Neural progenitor cell (in vitro differentiated cells): ENCODE measurements at regions not wholly inside any gene's neighbourhood (a gene's known extent, or its start where the extent isn't known, plus 50 kb on each side); places are given as distances from the start of the nearest gene placed in this dataset.

Experiments
- EZH2 ChIP-seq: fragments of 200-600 bp; sonication (generic); IDR thresholded peaks from 2 replicates; pipeline ENCODE4 v1.6.1; 2017; ENCODE audit warnings: antibody characterized with exemption, mild to moderate bottlenecking, moderate library complexity
- EZH2phosphoT487 ChIP-seq: fragments of 200-600 bp; sonication (generic); IDR thresholded peaks from 2 replicates; pipeline ENCODE4 v1.6.1; 2017; ENCODE audit warnings: antibody characterized with exemption
- TF ChIP-seq, protein P1 (sequence below): fragments of 200-600 bp; sonication (generic); IDR thresholded peaks from 2 replicates; pipeline ENCODE4 v1.5.1; 2017; ENCODE audit warnings: antibody characterized with exemption, mild to moderate bottlenecking

GRCh38 chr2:176843208-176843607 lies 369.4 kb upstream of the HNRNPA3 start:
- no peak for TF ChIP-seq EZH2
- TF ChIP-seq, protein P1, sequence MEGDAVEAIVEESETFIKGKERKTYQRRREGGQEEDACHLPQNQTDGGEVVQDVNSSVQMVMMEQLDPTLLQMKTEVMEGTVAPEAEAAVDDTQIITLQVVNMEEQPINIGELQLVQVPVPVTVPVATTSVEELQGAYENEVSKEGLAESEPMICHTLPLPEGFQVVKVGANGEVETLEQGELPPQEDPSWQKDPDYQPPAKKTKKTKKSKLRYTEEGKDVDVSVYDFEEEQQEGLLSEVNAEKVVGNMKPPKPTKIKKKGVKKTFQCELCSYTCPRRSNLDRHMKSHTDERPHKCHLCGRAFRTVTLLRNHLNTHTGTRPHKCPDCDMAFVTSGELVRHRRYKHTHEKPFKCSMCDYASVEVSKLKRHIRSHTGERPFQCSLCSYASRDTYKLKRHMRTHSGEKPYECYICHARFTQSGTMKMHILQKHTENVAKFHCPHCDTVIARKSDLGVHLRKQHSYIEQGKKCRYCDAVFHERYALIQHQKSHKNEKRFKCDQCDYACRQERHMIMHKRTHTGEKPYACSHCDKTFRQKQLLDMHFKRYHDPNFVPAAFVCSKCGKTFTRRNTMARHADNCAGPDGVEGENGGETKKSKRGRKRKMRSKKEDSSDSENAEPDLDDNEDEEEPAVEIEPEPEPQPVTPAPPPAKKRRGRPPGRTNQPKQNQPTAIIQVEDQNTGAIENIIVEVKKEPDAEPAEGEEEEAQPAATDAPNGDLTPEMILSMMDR: no peak
- no peak for TF ChIP-seq EZH2phosphoT487
